Retina (tissue), 1 donor: ENCODE measurements at regions not wholly inside any gene's neighbourhood (a gene's known extent, or its start where the extent isn't known, plus 50 kb on each side); places are given as distances from the start of the nearest gene placed in this dataset.
"Not testable (repeated sequence)": the region's sequence is repeated elsewhere in the genome, so short reads cannot be mapped to it uniquely, and the experiment has no call there.

Experiments
- DNase-seq: peaks from one replicate; pipeline ENCODE4 v3.0.0-alpha.2; 2016

DNA sequence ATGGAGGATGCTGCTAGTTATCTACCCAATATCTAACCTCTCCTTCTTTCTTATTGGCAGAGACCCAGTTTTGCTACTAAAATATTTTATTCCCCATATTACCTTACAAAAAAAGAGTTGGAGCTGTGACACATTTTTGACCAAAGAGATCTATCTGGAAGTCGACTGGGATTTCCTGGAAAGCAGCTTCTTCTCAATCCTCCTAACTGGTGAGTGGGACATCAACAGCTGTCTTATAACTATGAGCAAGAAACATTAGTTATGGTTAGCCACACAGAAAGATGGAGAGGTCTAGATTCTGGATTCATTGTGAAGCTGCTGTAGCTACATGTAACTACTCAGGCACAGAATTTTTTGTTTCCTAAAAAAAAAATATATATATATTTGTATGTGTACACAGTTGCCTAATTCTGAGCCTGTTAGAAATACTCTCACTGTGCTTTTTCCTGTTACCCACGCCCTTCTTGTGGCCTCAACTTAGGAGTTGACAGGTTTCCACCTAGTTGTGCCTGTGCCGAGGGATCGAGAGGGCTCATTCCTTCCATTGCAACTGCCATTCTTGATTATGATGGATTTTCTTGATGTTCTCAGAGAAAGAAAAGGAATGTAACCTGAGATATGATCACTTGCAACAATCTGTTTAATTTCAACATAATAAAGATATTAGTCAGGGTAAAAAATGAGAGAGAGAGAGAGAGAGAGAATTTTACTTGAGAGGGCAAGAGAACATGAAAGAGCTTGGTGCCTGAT, 142.0 kb downstream of the SLC17A6 start:
- no peak for DNase-seq

DNA sequence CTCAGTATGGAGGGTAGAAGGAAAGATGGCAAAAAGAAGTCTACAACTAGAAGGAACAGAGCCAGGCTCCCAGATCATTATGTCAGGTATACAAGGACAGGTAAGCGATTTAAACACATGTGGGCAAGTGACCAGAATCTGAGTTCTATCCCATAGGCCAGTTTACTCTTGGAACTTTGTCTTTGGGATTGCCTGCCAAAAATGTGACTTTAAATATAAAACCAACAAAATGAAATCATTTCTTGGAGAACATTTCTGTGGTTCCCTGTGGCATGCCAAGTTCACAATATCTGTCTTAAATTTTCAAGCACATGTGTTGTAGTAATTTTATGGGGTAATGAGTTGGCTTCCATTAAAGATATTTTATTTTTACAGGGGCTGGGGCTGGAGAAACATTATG, 141.0 kb downstream of the SLC17A6 start:
- DNase-seq: no peak

GRCh38 chr11:22478169-22478568, 140.0 kb downstream of the SLC17A6 start:
- no peak for DNase-seq

DNA sequence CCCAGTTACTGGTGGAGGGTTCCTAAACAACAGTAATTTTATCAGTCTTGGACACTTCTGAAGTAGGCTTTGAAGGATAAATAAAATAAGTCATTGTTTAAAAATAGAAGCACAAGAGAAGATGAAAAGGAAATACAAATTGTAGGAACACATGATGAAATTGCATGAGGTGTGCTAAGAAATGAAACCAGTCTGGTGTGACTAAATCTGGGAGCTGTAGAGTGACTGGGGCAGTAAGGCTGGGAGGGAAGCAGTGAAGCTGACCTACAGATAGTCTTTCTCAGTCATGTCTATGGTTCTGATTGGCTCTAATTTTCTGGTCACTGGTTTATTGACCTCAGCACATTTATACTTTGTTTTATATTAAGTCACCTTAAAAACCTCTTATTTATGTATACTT, 139.1 kb downstream of the SLC17A6 start:
- DNase-seq: no peak

GRCh38 chr11:22476589-22476988, 138.4 kb downstream of the SLC17A6 start:
- DNase-seq: no peak

- no peak for DNase-seq
These were observed 136.4 kb downstream of the SLC17A6 start for GRCh38 chr11:22474616-22475015.

GRCh38 chr11:22473586-22473985, 135.4 kb downstream of the SLC17A6 start:
- no peak for DNase-seq

- no peak for DNase-seq
These were observed 134.1 kb downstream of the SLC17A6 start for GRCh38 chr11:22472306-22472705.

DNA sequence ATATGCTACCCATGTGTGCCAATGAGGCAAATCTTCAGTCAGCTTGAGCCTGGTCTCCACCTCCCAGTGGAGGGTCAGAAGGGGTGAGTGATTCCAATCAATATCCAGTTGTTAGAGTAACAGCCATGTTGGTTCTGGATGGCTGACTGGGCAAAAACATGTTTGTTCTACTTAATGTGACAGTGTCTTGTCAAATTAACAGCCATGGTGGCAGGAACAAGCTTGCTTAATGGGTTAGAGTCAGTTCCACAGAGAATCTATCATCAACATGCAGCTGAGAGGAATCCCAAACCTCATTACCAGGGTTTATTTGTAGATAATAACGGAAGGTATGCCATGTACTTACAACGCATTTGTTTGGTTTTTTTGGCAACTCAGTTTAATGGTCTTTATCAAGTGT, 133.2 kb downstream of the SLC17A6 start:
- peak; percentile 58 for DNase-seq

DNA sequence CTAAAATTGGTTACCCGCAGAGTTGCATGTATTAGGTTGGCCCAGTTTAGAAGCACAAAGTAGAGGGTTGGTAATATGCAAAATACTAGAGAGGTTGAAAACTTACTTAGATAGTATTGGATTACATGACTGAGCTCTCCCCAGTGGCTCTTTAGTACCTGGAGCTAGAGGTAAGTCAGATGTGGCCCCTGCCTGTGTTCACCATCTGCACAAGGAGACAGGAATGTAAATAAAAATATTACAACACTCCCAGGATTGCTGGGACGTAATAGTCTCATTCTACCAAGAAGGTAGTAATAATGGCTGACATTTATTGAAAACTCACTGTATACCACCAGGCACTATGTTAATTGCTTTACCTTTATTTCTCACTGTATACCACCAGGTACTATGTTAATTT, 129.6 kb downstream of the SLC17A6 start:
- DNase-seq: no peak

GRCh38 chr11:22467248-22467647, 129.1 kb downstream of the SLC17A6 start:
- DNase-seq: no peak

DNA sequence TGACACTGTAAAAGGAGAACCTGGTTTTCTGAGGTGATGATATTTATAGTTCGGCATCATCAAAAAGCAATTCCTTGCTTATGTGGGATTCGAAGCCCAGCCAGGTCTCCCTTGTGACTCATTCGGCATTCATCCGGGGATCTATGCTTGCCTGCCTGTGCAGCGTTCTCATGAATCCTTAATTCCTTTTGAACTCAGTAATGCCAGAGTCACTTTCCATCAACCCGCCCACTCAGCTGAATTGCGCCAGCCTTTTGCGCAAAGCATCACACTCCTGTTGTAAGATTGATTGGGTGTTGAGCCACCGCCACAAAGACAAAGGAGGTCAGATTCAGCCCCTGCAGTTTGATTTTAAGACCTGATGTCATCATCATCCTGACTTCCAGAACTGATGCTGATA, 128.6 kb downstream of the SLC17A6 start:
- peak; percentile 75 for DNase-seq

- no peak for DNase-seq
These were observed 128.2 kb downstream of the SLC17A6 start for GRCh38 chr11:22466351-22466750.

- DNase-seq: no peak
These were observed 127.4 kb downstream of the SLC17A6 start for GRCh38 chr11:22465620-22466019.

GRCh38 chr11:22461626-22462025, 123.4 kb downstream of the SLC17A6 start:
- DNase-seq: no peak

DNA sequence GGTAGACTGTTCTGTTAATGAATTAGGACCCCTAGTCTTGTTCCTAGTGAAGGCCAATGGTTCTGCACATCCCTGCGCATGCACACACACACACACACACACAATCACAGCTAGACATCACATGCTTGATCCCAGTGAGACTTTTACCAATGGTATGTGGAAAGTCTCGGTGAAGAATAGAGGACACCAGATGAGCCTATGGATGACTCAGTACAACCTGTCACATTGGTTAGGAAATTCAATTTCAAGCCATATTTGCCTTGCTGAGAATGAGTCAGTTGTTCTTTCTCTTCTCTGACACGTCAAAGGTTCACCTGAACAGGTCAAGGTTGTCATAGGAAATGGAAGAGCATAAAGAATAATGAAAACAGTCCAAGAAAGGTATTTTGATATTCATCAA, 122.0 kb downstream of the SLC17A6 start:
- no peak for DNase-seq

DNA sequence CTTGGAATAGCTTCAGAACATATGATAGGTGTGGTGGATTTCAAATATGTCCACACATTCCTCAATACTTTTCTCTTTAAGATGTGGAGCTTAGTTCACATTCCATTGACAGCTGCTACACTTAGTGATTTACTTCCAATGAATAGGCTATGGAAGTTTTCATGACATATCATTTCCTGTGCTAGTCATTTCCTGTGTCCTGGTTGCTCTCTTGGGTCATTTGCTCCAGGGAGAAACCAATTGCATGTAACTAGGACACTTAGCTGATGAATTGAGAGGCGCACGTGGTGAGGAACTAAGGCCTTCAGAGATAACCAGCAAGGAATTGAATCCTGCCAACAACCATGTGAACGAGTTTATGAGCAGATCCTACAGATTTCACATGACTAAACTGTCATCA, 120.9 kb downstream of the SLC17A6 start:
- DNase-seq: no peak

- no peak for DNase-seq
These were observed 120.0 kb downstream of the SLC17A6 start for GRCh38 chr11:22458161-22458560.

DNA sequence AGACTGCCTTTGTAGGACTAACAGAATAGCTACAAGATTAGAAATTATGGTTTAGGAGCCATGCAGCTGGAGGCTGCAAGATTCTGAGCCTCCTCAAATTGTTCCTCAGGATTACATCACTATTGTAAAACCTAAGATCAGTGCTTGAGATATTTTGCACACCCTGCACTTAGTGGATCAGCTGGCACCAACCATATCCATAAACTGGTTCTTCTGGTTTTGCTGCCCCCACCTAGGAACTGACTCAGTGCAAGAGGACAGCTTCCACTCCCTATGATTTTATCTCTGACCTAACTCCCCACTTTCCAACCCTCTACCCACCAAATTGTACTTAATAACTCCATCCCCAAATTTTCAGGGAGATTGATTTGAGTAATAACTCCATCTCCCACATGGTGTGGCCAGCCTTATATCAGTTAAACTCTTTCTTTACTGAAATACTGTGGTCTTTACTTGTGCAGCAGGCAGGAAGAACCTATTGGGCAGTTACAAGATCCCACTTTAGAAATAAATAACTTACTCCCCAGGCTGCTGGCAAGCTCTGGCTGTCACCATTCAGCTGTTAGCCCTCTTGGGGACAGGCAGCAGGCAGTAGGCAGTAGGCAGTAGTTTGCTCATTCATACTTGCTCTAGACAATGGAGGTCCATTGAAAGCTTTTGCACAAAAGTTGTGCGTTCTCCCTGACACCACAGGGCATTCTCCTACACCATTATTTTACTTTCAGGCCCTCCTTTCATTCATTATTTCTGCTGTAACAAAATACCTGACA, 119.0 kb downstream of the SLC17A6 start:
- no peak for DNase-seq

- DNase-seq: peak; percentile 11
These were observed 116.4 kb downstream of the SLC17A6 start for GRCh38 chr11:22454461-22455090.

- DNase-seq: no peak
These were observed 111.3 kb downstream of the SLC17A6 start for GRCh38 chr11:22449441-22449840.

- DNase-seq: no peak
These were observed 105.9 kb downstream of the SLC17A6 start for GRCh38 chr11:22444076-22444475.

DNA sequence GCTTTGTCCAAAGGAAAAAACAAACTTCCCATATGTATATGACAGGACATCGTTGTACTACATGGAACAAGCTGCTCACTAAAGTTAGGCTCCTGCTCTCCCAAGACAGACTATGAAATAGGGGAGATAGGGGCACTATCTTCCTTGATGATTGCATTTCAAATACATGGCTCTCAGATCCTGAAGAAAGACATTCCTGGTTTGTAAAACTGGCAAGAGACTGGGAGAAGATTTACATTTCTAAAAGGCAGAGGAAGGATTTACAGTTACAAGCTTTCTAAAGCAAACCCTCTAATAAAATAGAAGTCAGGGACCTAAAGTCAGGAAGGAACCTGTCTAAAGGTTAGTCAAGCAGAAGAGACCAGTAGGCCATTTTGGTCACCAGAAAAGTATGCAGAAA, 103.7 kb downstream of the SLC17A6 start:
- DNase-seq: no peak

- not testable (repeated sequence) for DNase-seq
These were observed 97.4 kb downstream of the SLC17A6 start for GRCh38 chr11:22435582-22435981.
